Lower leg skin (tissue), 4 donors: ENCODE measurements at regions not wholly inside any gene's neighbourhood (a gene's known extent, or its start where the extent isn't known, plus 50 kb on each side); places are given as distances from the start of the nearest gene placed in this dataset.

Experiments used
- DNase-seq, 2 donors: peaks; one replicate each; pipeline ENCODE4 v3.0.0-alpha.2; 2019; ENCODE audit warnings: low spot score in 2 of 2
- H3K4me3 ChIP-seq: fragments of 200-600 bp; sonication (generic); 2 replicates; pipeline ENCODE4 v1.5.1; 2017; ENCODE audit warnings: mild to moderate bottlenecking, low read depth; ENCODE audit not compliant: poor library complexity, severe bottlenecking
- POLR2A ChIP-seq, 2 donors: fragments of 450-650 bp; IDR thresholded peaks; one replicate each; pipeline ENCODE4 v1.6.1; 2016 to 2017; ENCODE audit warnings: antibody characterized with exemption in 2 of 2, mild to moderate bottlenecking in 1 of 2, moderate library complexity in 1 of 2
- WGBS, 2 donors: methylation state at CpG; one replicate each; pipeline ENCODE4 v1.1.5; 2018; 5-methylcytosine and 5-hydroxymethylcytosine counted together
- intact Hi-C: fragments of 100-400 bp; cut with DNase I; formaldehyde crosslinking; loops from one replicate; pipeline ENCODE4 v1.15.0; 2023; ENCODE audit warnings: low total_unique reads
- TF ChIP-seq, protein P1 (sequence below), 3 donors: fragments of 450-650 bp; IDR thresholded peaks; one replicate each; pipeline ENCODE4 v1.5.1; 2016; ENCODE audit warnings: antibody characterized with exemption in 3 of 3, mild to moderate bottlenecking in 3 of 3, moderate library complexity in 2 of 3

DNA sequence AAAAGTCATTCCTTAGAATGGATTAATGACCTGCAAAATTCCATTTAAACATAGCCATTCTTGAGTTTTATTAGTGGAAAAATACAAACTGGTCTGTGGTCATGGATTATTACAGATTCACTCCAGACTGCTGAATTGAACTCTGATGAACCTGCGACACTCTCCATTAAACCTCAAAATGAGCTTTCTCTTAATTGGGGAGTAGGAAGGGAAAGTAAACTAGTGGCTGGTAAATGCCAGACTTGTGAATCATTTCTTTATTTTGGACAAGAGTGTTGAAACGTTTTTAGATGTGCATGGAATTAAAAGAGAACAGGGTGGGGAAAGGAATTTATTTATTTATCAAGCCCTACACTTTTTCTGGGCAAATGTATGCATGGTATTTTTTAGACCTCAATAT lies 321.2 kb upstream of the FANCL start:
- no peak overlapping the region for H3K4me3 ChIP-seq
- WGBS, 2 donors = 50 to 51% methylated on average over 2 of the region's 2 CpGs
- TF ChIP-seq POLR2A (IDR thresholded peaks at IDR 0.05) = no peak
- TF ChIP-seq, protein P1, sequence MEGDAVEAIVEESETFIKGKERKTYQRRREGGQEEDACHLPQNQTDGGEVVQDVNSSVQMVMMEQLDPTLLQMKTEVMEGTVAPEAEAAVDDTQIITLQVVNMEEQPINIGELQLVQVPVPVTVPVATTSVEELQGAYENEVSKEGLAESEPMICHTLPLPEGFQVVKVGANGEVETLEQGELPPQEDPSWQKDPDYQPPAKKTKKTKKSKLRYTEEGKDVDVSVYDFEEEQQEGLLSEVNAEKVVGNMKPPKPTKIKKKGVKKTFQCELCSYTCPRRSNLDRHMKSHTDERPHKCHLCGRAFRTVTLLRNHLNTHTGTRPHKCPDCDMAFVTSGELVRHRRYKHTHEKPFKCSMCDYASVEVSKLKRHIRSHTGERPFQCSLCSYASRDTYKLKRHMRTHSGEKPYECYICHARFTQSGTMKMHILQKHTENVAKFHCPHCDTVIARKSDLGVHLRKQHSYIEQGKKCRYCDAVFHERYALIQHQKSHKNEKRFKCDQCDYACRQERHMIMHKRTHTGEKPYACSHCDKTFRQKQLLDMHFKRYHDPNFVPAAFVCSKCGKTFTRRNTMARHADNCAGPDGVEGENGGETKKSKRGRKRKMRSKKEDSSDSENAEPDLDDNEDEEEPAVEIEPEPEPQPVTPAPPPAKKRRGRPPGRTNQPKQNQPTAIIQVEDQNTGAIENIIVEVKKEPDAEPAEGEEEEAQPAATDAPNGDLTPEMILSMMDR (IDR thresholded peaks at IDR 0.05) = no peak
- no peak for DNase-seq
- intact Hi-C loops = no loop called here

DNA sequence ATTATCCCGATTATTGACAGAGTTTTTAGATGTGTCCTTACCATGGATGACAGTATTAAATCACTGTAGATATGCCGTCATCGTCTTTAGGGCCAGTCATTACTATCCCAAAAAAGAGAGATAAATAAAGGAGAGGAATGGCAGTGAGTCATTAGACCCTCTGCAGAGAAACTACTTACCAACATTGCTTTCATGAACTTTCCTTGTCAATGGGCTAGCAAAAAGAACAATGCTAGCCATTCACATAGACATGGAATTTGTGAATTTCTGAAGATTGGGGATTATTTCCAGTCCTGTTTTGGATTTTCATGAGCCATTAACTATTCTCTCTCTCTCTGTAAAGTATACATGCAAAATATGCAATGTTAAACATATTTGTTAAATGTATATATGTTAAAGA lies 319.4 kb upstream of the FANCL start:
- no peak overlapping the region for H3K4me3 ChIP-seq
- 86 to 90% methylated on average over 3 of the region's 3 CpGs for WGBS, 2 donors
- no peak for TF ChIP-seq POLR2A (IDR thresholded peaks at IDR 0.05)
- TF ChIP-seq, protein P1 (IDR thresholded peaks at IDR 0.05) = no peak
- DNase-seq = no peak
- intact Hi-C loops = no loop called here

DNA sequence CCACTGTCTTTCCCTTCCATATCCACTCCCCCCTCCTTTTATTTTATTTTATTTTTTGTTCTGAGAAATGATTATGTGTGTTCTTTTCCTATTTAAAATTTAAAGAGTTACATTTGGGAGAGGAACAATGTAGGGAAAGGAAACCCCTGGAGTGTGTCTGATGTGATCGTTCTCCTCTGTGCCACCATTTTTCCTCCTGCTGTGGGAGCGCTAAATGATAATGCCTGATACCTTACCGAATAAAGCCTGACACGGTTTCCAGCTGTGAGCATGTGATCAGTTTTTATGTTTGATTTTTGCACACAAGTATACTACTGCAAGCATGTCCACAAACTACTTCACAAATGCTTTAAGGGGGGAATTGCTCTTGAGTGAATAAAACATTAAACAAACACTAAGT lies 317.8 kb upstream of the FANCL start:
- TF ChIP-seq POLR2A (IDR thresholded peaks at IDR 0.05) = no peak
- TF ChIP-seq, protein P1 (IDR thresholded peaks at IDR 0.05) = no peak
- H3K4me3 ChIP-seq = no peak overlapping the region
- intact Hi-C loops = no loop called here
- WGBS, 2 donors = 72 to 79% methylated on average over 4 of the region's 4 CpGs
- DNase-seq = no peak

DNA sequence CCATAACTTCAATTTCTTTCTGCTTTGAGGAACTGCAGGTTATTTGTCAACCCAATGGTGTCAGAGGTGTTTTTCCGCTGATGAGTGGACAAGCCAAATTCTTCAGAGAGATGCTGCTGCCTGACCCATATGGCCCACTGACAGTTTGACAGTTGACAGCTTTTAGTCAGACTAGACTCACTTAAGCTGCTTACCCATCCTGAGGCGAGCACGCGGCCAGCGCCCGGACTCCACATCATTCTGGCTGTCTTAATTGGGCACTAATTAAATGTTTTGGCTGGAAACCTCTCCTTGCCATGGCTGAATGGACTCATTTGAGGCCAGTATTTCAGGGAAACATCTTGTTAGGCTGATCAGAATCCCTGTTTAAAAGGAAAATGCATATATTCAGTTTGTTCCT lies 316.1 kb upstream of the FANCL start:
- DNase-seq = no peak
- TF ChIP-seq, protein P1 (IDR thresholded peaks at IDR 0.05) = no peak
- no peak for TF ChIP-seq POLR2A (IDR thresholded peaks at IDR 0.05)
- WGBS, 2 donors = 95 to 97% methylated on average over 6 of the region's 6 CpGs
- intact Hi-C loops = no loop called here
- H3K4me3 ChIP-seq = no peak overlapping the region

DNA sequence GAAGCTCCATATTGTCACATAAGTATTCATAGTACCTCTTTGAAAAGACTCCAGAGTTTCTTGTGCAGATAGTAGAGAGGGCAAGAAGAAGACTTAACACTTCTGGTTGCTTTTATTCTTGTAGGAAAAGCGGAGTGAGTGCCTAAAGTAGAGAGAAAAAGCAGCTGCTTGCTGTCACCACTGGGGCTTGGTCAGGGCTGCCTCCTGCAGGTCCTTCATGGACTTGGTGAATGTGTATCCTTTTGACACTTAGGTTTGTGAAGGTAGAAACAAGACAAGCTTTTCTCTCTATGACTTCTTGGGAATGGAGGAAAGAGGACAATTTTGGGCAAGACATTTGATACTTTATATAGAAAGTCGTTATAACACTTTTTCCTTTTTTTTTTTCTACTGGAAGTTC lies 312.8 kb upstream of the FANCL start:
- TF ChIP-seq, protein P1 (IDR thresholded peaks at IDR 0.05) = no peak
- no peak for TF ChIP-seq POLR2A (IDR thresholded peaks at IDR 0.05)
- DNase-seq = no peak
- no peak overlapping the region for H3K4me3 ChIP-seq
- 66 to 68% methylated on average over 2 of the region's 2 CpGs for WGBS, 2 donors
- intact Hi-C loops = no loop called here

DNA sequence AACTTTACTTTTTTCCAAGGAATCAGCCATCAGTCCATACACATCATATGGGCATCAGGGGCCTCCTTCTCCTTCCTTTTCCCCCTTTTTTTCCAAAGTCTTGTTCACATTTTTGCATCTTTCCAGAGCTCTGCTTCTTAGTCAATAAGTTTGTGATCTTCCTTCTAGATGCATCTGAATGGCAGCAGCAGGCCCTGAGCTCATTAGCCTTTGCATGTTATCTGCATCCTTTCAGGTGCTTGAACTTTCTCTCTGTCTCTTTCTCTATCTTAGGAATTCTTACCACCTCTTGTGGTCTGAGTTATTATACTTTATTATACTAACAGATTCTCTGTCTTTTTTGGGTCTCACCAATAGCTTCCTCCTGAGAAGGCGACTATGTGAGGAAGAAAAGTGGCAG lies 312.4 kb upstream of the FANCL start:
- H3K4me3 ChIP-seq = no peak overlapping the region
- TF ChIP-seq, protein P1 (IDR thresholded peaks at IDR 0.05) = no peak
- TF ChIP-seq POLR2A (IDR thresholded peaks at IDR 0.05) = no peak
- WGBS, 2 donors = 82 to 84% methylated on average over 1 of the region's 1 CpG
- no peak for DNase-seq
- intact Hi-C loops = no loop called here
